ENCODE measurements at regions not wholly inside any gene's neighbourhood (a gene's known extent, or its start where the extent isn't known, plus 50 kb on each side); places are given as distances from the start of the nearest gene placed in this dataset.

DNA sequence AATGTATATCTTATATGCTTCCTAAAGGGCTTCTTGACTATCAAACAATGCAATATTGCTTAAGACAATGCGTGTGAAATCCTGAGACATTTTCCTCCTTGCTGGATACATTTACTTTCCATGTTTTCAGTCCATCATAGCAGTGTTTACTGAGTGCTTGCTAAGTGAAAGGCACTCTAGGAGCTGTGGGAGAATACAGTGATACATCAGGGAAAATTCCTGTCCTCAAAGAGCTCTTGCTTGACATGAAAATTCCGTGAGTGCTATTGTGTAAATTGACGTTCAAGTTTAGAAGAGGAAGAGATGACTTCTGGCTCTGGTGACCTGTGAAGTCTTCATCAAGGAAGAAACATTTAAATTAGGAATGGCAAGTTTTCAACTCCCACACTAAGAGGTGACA is 449.4 kb upstream of the SOX11 start:
- no peaks in the 10 kb centered on the region for H3K4me1 ChIP-seq
- H3K9me3 ChIP-seq: no peaks in the 10 kb centered on the region
- H3K4me3 ChIP-seq: no peak overlapping the region
- no peak for DNase-seq
- TF ChIP-seq, protein P1, sequence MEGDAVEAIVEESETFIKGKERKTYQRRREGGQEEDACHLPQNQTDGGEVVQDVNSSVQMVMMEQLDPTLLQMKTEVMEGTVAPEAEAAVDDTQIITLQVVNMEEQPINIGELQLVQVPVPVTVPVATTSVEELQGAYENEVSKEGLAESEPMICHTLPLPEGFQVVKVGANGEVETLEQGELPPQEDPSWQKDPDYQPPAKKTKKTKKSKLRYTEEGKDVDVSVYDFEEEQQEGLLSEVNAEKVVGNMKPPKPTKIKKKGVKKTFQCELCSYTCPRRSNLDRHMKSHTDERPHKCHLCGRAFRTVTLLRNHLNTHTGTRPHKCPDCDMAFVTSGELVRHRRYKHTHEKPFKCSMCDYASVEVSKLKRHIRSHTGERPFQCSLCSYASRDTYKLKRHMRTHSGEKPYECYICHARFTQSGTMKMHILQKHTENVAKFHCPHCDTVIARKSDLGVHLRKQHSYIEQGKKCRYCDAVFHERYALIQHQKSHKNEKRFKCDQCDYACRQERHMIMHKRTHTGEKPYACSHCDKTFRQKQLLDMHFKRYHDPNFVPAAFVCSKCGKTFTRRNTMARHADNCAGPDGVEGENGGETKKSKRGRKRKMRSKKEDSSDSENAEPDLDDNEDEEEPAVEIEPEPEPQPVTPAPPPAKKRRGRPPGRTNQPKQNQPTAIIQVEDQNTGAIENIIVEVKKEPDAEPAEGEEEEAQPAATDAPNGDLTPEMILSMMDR (IDR thresholded peaks at IDR 0.05): no peak
- H3K36me3 ChIP-seq: no peaks in the 10 kb centered on the region
- intact Hi-C loops (cut with DNase I; ENCODE audit: low total_unique reads): no loop called here
- H3K27ac ChIP-seq: no peak overlapping the region
- H3K27me3 ChIP-seq: no peaks in the 10 kb centered on the region

DNA sequence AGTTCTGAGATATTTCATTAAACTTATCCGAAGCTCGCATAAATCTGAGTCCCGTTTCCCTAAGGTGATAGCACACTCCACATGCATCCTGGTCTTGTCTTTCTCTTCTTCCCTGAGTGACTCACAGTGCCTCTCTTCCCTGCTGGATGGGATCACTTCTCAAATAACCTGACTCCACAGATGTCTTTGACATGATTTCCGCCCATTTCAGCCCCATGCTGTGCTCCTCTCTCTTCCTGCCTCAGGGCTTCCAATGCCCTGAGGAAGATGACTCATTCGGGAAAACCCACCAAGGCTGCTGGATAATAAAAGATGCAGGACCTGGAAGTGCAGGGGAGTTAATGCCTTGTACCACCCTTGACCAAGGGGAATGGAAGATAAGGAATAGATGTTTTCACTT is 441.7 kb upstream of the SOX11 start:
- Histone ChIP-seq H3K4me1 (no peaks in the 10 kb centered on the region), H3K27me3 (no peaks in the 10 kb centered on the region), H3K9me3 (no peaks in the 10 kb centered on the region), H3K36me3 (no peaks in the 10 kb centered on the region), H3K27ac (no peak overlapping the region), H3K4me3 (no peak overlapping the region)
- intact Hi-C loops (cut with DNase I; ENCODE audit: low total_unique reads): no loop called here
- no peak for DNase-seq
- TF ChIP-seq, protein P1 (IDR thresholded peaks at IDR 0.05): no peak

DNA sequence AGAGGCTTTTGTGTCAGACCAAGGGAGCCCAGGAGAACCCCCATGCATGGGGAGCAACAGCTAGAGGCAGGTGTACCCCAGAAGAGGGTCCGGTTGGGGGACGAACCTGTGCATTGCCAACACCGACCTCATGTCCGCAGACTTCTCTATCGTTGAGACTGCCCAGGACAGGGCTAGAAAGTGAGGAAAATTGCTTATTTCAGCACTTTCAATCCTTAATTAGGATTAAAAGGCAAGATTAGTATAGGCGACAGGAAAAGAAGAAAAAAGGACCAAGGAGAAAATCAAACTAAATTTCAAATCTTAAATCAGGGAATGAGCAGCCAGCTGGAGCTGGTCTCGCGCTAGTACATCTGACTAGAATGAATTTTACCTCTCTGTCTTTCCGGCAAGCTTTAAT is 438.9 kb upstream of the SOX11 start:
- TF ChIP-seq, protein P1 (IDR thresholded peaks at IDR 0.05): no peak
- intact Hi-C loops (cut with DNase I; ENCODE audit: low total_unique reads): no loop called here
- Histone ChIP-seq H3K9me3 (no peaks in the 10 kb centered on the region), H3K27me3 (no peaks in the 10 kb centered on the region), H3K4me1 (no peaks in the 10 kb centered on the region), H3K27ac (no peak overlapping the region), H3K4me3 (no peak overlapping the region), H3K36me3 (no peaks in the 10 kb centered on the region)
- DNase-seq: no peak

DNA sequence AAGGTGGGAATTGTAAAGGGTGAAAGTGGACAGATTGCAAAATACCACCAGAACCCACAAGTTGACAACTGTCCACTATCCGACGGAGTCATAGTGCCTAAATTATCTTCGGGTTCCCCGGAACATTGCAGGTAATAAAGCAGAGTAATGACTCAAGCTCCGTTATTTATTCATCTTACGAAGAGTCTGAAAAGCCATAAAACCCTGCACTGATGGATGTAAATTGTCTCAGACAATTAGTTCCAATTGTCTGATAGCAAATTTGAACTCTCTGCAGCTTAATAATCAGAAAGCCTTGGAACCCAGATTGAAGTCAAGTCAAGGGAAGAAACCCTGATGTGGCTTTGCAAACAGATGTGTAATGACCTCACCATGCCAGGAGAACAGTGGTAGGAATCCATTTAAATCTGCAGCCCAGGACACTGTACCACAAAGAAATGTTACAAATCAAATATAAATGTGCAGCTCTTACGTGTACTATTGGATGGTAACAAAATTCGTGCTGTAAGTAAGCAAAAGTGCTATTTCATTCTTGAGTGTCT is 437.3 kb upstream of the SOX11 start:
- Histone ChIP-seq H3K4me3 (no peak overlapping the region), H3K36me3 (no peaks in the 10 kb centered on the region), H3K27me3 (no peaks in the 10 kb centered on the region), H3K4me1 (no peaks in the 10 kb centered on the region), H3K9me3 (no peaks in the 10 kb centered on the region), H3K27ac (no peak overlapping the region)
- no peak for DNase-seq
- TF ChIP-seq, protein P1 (IDR thresholded peaks at IDR 0.05): no peak
- intact Hi-C loops (cut with DNase I; ENCODE audit: low total_unique reads): no loop called here

DNA sequence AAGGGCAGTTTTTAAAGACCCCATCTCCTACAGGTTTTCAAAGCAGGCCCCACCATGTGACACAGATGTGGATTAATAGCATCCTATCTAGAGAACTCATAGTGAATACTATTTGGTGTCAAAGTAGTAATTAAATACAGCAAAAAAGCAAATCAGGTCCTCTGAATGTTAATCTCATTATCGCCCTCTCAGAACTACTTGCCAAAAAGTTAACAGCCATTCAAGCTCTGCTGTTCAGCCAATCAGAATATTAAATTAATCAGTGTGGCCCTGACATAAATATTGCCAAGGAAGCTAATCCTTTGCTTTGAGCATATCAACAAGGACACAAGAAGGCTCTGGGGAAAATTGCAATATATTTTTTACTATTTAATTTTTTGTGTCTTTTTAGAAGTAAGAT is 428.9 kb upstream of the SOX11 start:
- intact Hi-C loops (cut with DNase I; ENCODE audit: low total_unique reads): no loop called here
- TF ChIP-seq, protein P1 (IDR thresholded peaks at IDR 0.05): no peak
- H3K36me3 ChIP-seq: no peaks in the 10 kb centered on the region

DNA sequence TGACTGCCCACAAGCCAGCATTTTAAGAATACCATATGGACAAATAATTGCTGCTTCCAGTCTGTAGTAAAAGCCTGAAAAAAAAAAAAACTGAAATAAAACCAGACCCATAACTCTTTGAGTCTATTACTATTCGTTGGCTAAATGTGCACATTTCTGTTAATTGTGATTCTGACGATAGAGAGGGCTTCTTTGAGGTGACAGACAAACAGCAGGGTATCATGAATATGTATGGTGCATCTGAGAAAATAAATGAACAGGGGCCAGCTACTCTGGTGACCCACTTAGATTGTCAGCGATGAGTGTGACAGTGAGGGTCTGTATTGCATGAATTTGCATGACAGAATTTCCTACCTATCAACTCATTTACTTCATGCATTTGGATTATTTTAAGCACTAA is 427.8 kb upstream of the SOX11 start:
- no peak overlapping the region for H3K4me3 ChIP-seq
- intact Hi-C loops (cut with DNase I; ENCODE audit: low total_unique reads): no loop called here
- peaks cover 0 to 2% (median 0%) of the 10 kb centered on the region in 3 donors for H3K9me3 ChIP-seq
- H3K27ac ChIP-seq: no peak overlapping the region
- TF ChIP-seq, protein P1 (IDR thresholded peaks at IDR 0.05): no peak
- no peaks in the 10 kb centered on the region for H3K4me1 ChIP-seq
- no peaks in the 10 kb centered on the region for H3K27me3 ChIP-seq
- H3K36me3 ChIP-seq: no peaks in the 10 kb centered on the region
- DNase-seq: no peak

More for the DNA sequence above, 428.9 kb upstream of the SOX11 start:
- Histone ChIP-seq H3K9me3 (peaks cover 0 to 2% (median 0%) of the 10 kb centered on the region in 3 donors), H3K4me3 (no peak overlapping the region), H3K27me3 (no peaks in the 10 kb centered on the region), H3K27ac (no peak overlapping the region), H3K4me1 (no peaks in the 10 kb centered on the region)
- no peak for DNase-seq
